NCI-H1436 treated with DMSO at 0.1 percent for 48 hours (cell line): ENCODE measurements at regions not wholly inside any gene's neighbourhood (a gene's known extent, or its start where the extent isn't known, plus 50 kb on each side); places are given as distances from the start of the nearest gene placed in this dataset.

ENCODE experiments used
- DNase-seq: peaks from one replicate; lab custom pipeline; 2025; lab: John Stamatoyannopoulos, UW

GRCh38 chr18:78595924-78596573, 383.6 kb upstream of the SALL3 start:
- DNase-seq = no peak

GRCh38 chr18:78596794-78597345, 382.7 kb upstream of the SALL3 start:
- DNase-seq = no peak

GRCh38 chr18:78601349-78601748, 378.3 kb upstream of the SALL3 start:
- no peak for DNase-seq

- DNase-seq = no peak
Measured at GRCh38 chr18:78601923-78602322, 377.7 kb upstream of the SALL3 start.

GRCh38 chr18:78602430-78602829, 377.2 kb upstream of the SALL3 start:
- DNase-seq = no peak

GRCh38 chr18:78603102-78603983, 376.3 kb upstream of the SALL3 start:
- DNase-seq = no peak

GRCh38 chr18:78605255-78605654, 374.4 kb upstream of the SALL3 start:
- no peak for DNase-seq

- DNase-seq = no peak
Measured at GRCh38 chr18:78607221-78607620, 372.4 kb upstream of the SALL3 start.

- DNase-seq = no peak
Measured at GRCh38 chr18:78607784-78608183, 371.8 kb upstream of the SALL3 start.

- no peak for DNase-seq
Measured at GRCh38 chr18:78610179-78610578, 369.4 kb upstream of the SALL3 start.

- no peak for DNase-seq
Measured at GRCh38 chr18:78611201-78611800, 368.3 kb upstream of the SALL3 start.

- DNase-seq = no peak
Measured at GRCh38 chr18:78611869-78612268, 367.7 kb upstream of the SALL3 start.

GRCh38 chr18:78612318-78612717, 367.3 kb upstream of the SALL3 start:
- DNase-seq = no peak

GRCh38 chr18:78612801-78613200, 366.8 kb upstream of the SALL3 start:
- no peak for DNase-seq

- DNase-seq = no peak
Measured at GRCh38 chr18:78618726-78619125, 360.9 kb upstream of the SALL3 start.

GRCh38 chr18:78619854-78620253, 359.8 kb upstream of the SALL3 start:
- no peak for DNase-seq

- DNase-seq = no peak
Measured at GRCh38 chr18:78620326-78620725, 359.3 kb upstream of the SALL3 start.

- no peak for DNase-seq
Measured at GRCh38 chr18:78621141-78621755, 358.4 kb upstream of the SALL3 start.

- no peak for DNase-seq
Measured at GRCh38 chr18:78622251-78622906, 357.2 kb upstream of the SALL3 start.

GRCh38 chr18:78622907-78623541, 356.6 kb upstream of the SALL3 start:
- no peak for DNase-seq

- no peak for DNase-seq
Measured at GRCh38 chr18:78624646-78625279, 354.9 kb upstream of the SALL3 start.
